Pancreas (tissue), 10 donors: ENCODE measurements at regions not wholly inside any gene's neighbourhood (a gene's known extent, or its start where the extent isn't known, plus 50 kb on each side); places are given as distances from the start of the nearest gene placed in this dataset.
A peak's percentile ranks its signal among the peaks of the same experiment; 100 is the strongest.

Source experiments
- ATAC-seq, 4 donors: fragments of 200-7000 bp; cut with Tn5 transposase; one replicate each; pipeline versions ENCODE4 v1.8.0 to v1.9.1; 2020; ENCODE audit warnings: mild to moderate bottlenecking in 4 of 4, moderate library complexity in 4 of 4
- DNase-seq, 6 donors: peaks; one replicate each; pipeline ENCODE4 v3.0.0-alpha.2; 2020
- FAIRE-seq: peaks from 2 replicates; lab custom pipeline; 2012; peaks lifted over from hg19 to GRCh38; lab: Jason Lieb, UNC
- H3K27ac ChIP-seq, 4 donors: fragments of 200-600 bp; sonication (generic); 1 replicate in 3 of 4; 2 replicates in 1 of 4; pipeline versions ENCODE4 v1.5.0 to v1.8.0; 2020
- H3K27me3 ChIP-seq, 4 donors: fragments of 200-600 bp; one replicate each; pipeline ENCODE4 v1.8.0; 2021
- H3K36me3 ChIP-seq, 3 donors: fragments of 200-600 bp; sonication (generic) in 1 of 3; one replicate each; pipeline versions ENCODE4 v1.5.0 to v1.8.0; 2020 to 2021
- H3K4me1 ChIP-seq, 3 donors: fragments of 200-600 bp; one replicate each; pipeline ENCODE4 v1.8.0; 2021
- H3K4me3 ChIP-seq, 4 donors: fragments of 200-600 bp; sonication (generic) in 2 of 4; one replicate each; pipeline versions ENCODE4 v1.5.0 to v1.8.0; 2020 to 2021
- H3K9me3 ChIP-seq, 4 donors: fragments of 200-600 bp; one replicate each; pipeline ENCODE4 v1.8.0; 2021
- CTCF ChIP-seq, 4 donors: fragments of 200-600 bp; sonication (generic) in 3 of 4; IDR thresholded peaks; one replicate each; pipeline versions ENCODE4 v1.5.0 to v1.8.0; 2021; ENCODE audit warnings: antibody characterized with exemption in 4 of 4
- WGBS, 2 donors: extraction: QIAGEN DNeasy Blood & Tissue Kit; methylation state at CpG; one replicate each; pipeline ENCODE4 v1.1.7; 2013; 5-methylcytosine and 5-hydroxymethylcytosine counted together
- intact Hi-C, 3 donors: fragments of 100-400 bp; cut with DNase I; formaldehyde crosslinking; loops; one replicate each; pipeline versions ENCODE4 v1.11.1 to v1.14.2; 2022
- donor health status: healthy with polysubstance abuse.
- donor health status: DM: no; HTN: no; CAD: no; lungs with moderate emphysema.
- donor health status: DM: no; HTN: no; CAD: no.
- donor health status: control.
- donor health status: control.
- donor health status: Bipolar disorder and iron deficiency.
- donor health status: DM: yes; HTN: yes; CAD: no.
- donor health status: DM: no; HTN: no; CAD: no.
- donor health status: DM: no; HTN: no; CAD: no.
- donor health status: DM: yes; HTN: yes; CAD: no.

- no peaks in the 10 kb centered on the region for H3K27me3 ChIP-seq
These were observed 56.6 kb downstream of the HLA-G start for GRCh38 chr6:29884261-29884660.

GRCh38 chr6:29886701-29887100 is 55.6 kb upstream of the HLA-A start:
- peak overlapping the region in 2 of 4 donors; percentile 52 to 63 for H3K4me3 ChIP-seq
- 53 to 58% methylated on average over 5 of the region's 5 CpGs for WGBS, 2 donors

More at GRCh38 chr6:29884261-29884660, 56.6 kb downstream of the HLA-G start:
- Histone ChIP-seq H3K4me1 (no peaks in the 10 kb centered on the region), H3K4me3 (no peak overlapping the region), H3K36me3 (no peaks in the 10 kb centered on the region), H3K9me3 (no peaks in the 10 kb centered on the region), H3K27ac (no peak overlapping the region)
- TF ChIP-seq CTCF (IDR thresholded peaks at IDR 0.05), result no peak
- intact Hi-C loops, result no loop called here
- FAIRE-seq (no peak), ATAC-seq (no peak), DNase-seq (no peak)
- WGBS, 2 donors, result 23 to 66% methylated on average over 4 of the region's 4 CpGs

GRCh38 chr6:29887330-29887818 is 55.0 kb upstream of the HLA-A start:
- Histone ChIP-seq H3K4me3 (peak overlapping the region; percentile 42 to 63 (median 52)), H3K9me3 (no peaks in the 10 kb centered on the region), H3K27me3 (no peaks in the 10 kb centered on the region), H3K27ac (peak overlapping the region; percentile 71 to 92 (median 81)), H3K36me3 (no peaks in the 10 kb centered on the region), H3K4me1 (no peaks in the 10 kb centered on the region)
- ATAC-seq, result peak; percentile 65 to 76 (median 73)
- FAIRE-seq, result no peak
- WGBS, 2 donors, result 0 to 4% methylated on average over 23 to 28 of the region's 28 CpGs
- TF ChIP-seq CTCF (IDR thresholded peaks at IDR 0.05), result no peak
- intact Hi-C loops, result no loop called here
- peak in 5 of 6 donors; percentile 35 to 70 (median 56) for DNase-seq

More at GRCh38 chr6:29886701-29887100, 55.6 kb upstream of the HLA-A start:
- no peak for TF ChIP-seq CTCF (IDR thresholded peaks at IDR 0.05)
- Histone ChIP-seq H3K4me1 (no peaks in the 10 kb centered on the region), H3K9me3 (no peaks in the 10 kb centered on the region), H3K27ac (peak overlapping the region in 2 of 4 donors; percentile 91 to 92), H3K27me3 (no peaks in the 10 kb centered on the region), H3K36me3 (no peaks in the 10 kb centered on the region)
- no peak for DNase-seq
- no peak for FAIRE-seq
- no peak for ATAC-seq
- intact Hi-C loops, result no loop called here

GRCh38 chr6:29887819-29888776 is 54.2 kb upstream of the HLA-A start:
- ATAC-seq, result peak; percentile 84 to 92 (median 88)
- peak; percentile 79 to 91 (median 86) for DNase-seq
- Histone ChIP-seq H3K4me3 (peak overlapping the region; percentile 42 to 63 (median 52)), H3K27ac (peak overlapping the region; percentile 71 to 92 (median 81)), H3K36me3 (no peaks in the 10 kb centered on the region), H3K9me3 (no peaks in the 10 kb centered on the region), H3K27me3 (no peaks in the 10 kb centered on the region), H3K4me1 (no peaks in the 10 kb centered on the region)
- FAIRE-seq, result no peak
- no peak for TF ChIP-seq CTCF (IDR thresholded peaks at IDR 0.05)
- intact Hi-C loops, result no loop called here
- 5 to 7% methylated on average over 52 to 99 of the region's 101 CpGs for WGBS, 2 donors
